Suprapubic skin (tissue), 4 donors: ENCODE measurements at regions not wholly inside any gene's neighbourhood (a gene's known extent, or its start where the extent isn't known, plus 50 kb on each side); places are given as distances from the start of the nearest gene placed in this dataset.

Source experiments
- CTCF ChIP-seq, 2 donors: fragments of 200-600 bp in 1 of 2; fragments of 450-650 bp in 1 of 2; sonication (generic) in 1 of 2; IDR thresholded peaks; one replicate each; pipeline ENCODE4 v1.5.1; 2016 to 2019; ENCODE audit warnings: antibody characterized with exemption in 2 of 2, mild to moderate bottlenecking in 1 of 2, moderate library complexity in 1 of 2
- EP300 ChIP-seq: sonication (generic); formaldehyde crosslinking; IDR thresholded peaks from one replicate; pipeline ENCODE4 v1.6.1; 2017; ENCODE audit warnings: antibody characterized with exemption
- POLR2A ChIP-seq, 2 donors: fragments of 450-650 bp; IDR thresholded peaks; one replicate each; pipeline ENCODE4 v1.6.1; 2017; ENCODE audit warnings: antibody characterized with exemption in 2 of 2, mild to moderate bottlenecking in 2 of 2, moderate library complexity in 2 of 2
- POLR2AphosphoS5 ChIP-seq, 3 donors: sonication (generic); formaldehyde crosslinking; IDR thresholded peaks; one replicate each; pipeline ENCODE4 v1.6.1; 2017; ENCODE audit warnings: antibody characterized with exemption in 3 of 3

- TF ChIP-seq EP300 (no peak), CTCF (IDR thresholded peaks at IDR 0.05) (no peak), POLR2A (IDR thresholded peaks at IDR 0.05) (no peak), POLR2AphosphoS5 (IDR thresholded peaks at IDR 0.05) (no peak)
These were observed 2291.6 kb upstream of the WWC1 start for GRCh38 chr5:165999693-166000320.
